HepG2 (cell line): ENCODE measurements at regions not wholly inside any gene's neighbourhood (a gene's known extent, or its start where the extent isn't known, plus 50 kb on each side); places are given as distances from the start of the nearest gene placed in this dataset.

Source experiments
- ATAC-seq: fragments of 200-7000 bp; cut with Tn5 transposase; 3 replicates; pipeline ENCODE4 v1.9.1; 2020; ENCODE audit warnings: mild to moderate bottlenecking, moderate library complexity
- BruUV-seq: library from RNA; stranded (reverse); fragments of 400-500 nt; replicated peaks from 2 replicates; lab custom pipeline; 2021; lab: Mats Ljungman, UMichigan
- CTCF ChIA-PET: fragments of 300-600 bp; formaldehyde crosslinking; extraction: SDS; loops from one replicate; lab custom pipeline; 2021; ENCODE audit warnings: low total read pairs, inconsistent platforms, low intra/inter-chr PET ratio; lab: Yijun Ruan, JAX
- POLR2A ChIA-PET: fragments of 350-600 bp; sonication (Branson Sonifier 250); formaldehyde crosslinking; loops from one replicate; lab custom pipeline; 2020; ENCODE audit warnings: antibody characterized with exemption, inconsistent platforms; lab: Yijun Ruan, JAX
- DNase-seq: peaks from one replicate; pipeline ENCODE4 v3.0.0-alpha.2; 2015; ENCODE audit warnings: low spot score
- FAIRE-seq: peaks from 3 replicates; lab custom pipeline; 2011; peaks lifted over from hg19 to GRCh38; lab: Jason Lieb, UNC
- H2AFZ ChIP-seq: one replicate; pipeline ENCODE4 v1.6.1; 2011; ENCODE audit warnings: low read length, inconsistent platforms
- H3K27ac ChIP-seq: fragments of 300-600 bp; 3 replicates; pipeline ENCODE4 v1.8.0; 2011; ENCODE audit warnings: mixed run types, mild to moderate bottlenecking, mixed read lengths, low read length, inconsistent platforms; ENCODE audit not compliant: insufficient read depth; ENCODE audit errors: extremely low read length
- H3K27me3 ChIP-seq, 2 experiments: fragments of 200-600 bp in 1 of 2; 2 replicates in 1 of 2; 3 replicates in 1 of 2; pipeline versions ENCODE4 v1.6.0 to v1.8.0; 2011; ENCODE audit warnings: low read length in 2 of 2, mild to moderate bottlenecking in 2 of 2, moderate library complexity in 2 of 2, inconsistent platforms in 1 of 2; ENCODE audit not compliant: insufficient read depth in 2 of 2, control insufficient read depth in 1 of 2
- H3K36me3 ChIP-seq, 2 experiments: fragments of 200-600 bp in 1 of 2; replicated peaks in 1 of 2; 2 replicates in 1 of 2; 3 replicates in 1 of 2; pipeline versions ENCODE4 v1.5.1 to v1.8.0; 2011; ENCODE audit warnings: low read length in 2 of 2, inconsistent platforms in 1 of 2; ENCODE audit not compliant: insufficient read depth in 2 of 2, control insufficient read depth in 1 of 2
- H3K4me1 ChIP-seq: 2 replicates; pipeline ENCODE4 v1.5.1; 2012; ENCODE audit warnings: low read length, inconsistent platforms; ENCODE audit not compliant: insufficient read depth
- H3K4me2 ChIP-seq: 2 replicates; pipeline ENCODE4 v1.6.0; 2011; ENCODE audit warnings: low read depth, low read length, inconsistent platforms
- H3K4me3 ChIP-seq, 3 experiments: fragments of 200-600 bp in 1 of 3; sonication (generic), shearing (Covaris generic) in 1 of 3; replicated peaks in 1 of 3; 2 replicates each; pipeline ENCODE4 v1.5.1; 2011 to 2016; ENCODE audit warnings: low read length in 3 of 3, inconsistent platforms in 2 of 3, low read depth in 2 of 3, mild to moderate bottlenecking in 2 of 3, control low read depth in 1 of 3, mixed read lengths in 1 of 3; ENCODE audit not compliant: insufficient read depth in 1 of 3
- H3K79me2 ChIP-seq: one replicate; pipeline ENCODE4 v1.6.1; 2011; ENCODE audit warnings: low read length, inconsistent platforms; ENCODE audit not compliant: insufficient read depth
- H3K9ac ChIP-seq: 2 replicates; pipeline ENCODE4 v1.6.0; 2011; ENCODE audit warnings: mild to moderate bottlenecking, low read depth, low read length, inconsistent platforms; ENCODE audit not compliant: insufficient read depth
- H3K9me3 ChIP-seq: 2 replicates; pipeline ENCODE4 v1.5.1; 2012; ENCODE audit warnings: mild to moderate bottlenecking, low read length
- H4K20me1 ChIP-seq: 2 replicates; pipeline ENCODE4 v1.6.0; 2011; ENCODE audit warnings: inconsistent platforms, mild to moderate bottlenecking, low read length, moderate library complexity; ENCODE audit not compliant: insufficient read depth
- ETV6 ChIP-seq: sonication (generic); formaldehyde crosslinking; conservative IDR thresholded peaks from 2 replicates; pipeline ENCODE4 v1.4.0; 2020; ENCODE audit warnings: missing genetic modification reagents
- IRF9 ChIP-seq: sonication (generic); formaldehyde crosslinking; IDR thresholded peaks from 2 replicates; pipeline ENCODE4 v1.8.0; 2022; ENCODE audit warnings: missing genetic modification reagents, mild to moderate bottlenecking, borderline replicate concordance
- ISX ChIP-seq: sonication (generic); formaldehyde crosslinking; conservative IDR thresholded peaks from 2 replicates; pipeline ENCODE4 v1.5.0; 2020; ENCODE audit warnings: missing genetic modification reagents
- MNT ChIP-seq: fragments of 450-650 bp; IDR thresholded peaks from 2 replicates; pipeline ENCODE4 v1.6.1; 2016
- NR2F2 ChIP-seq: IDR thresholded peaks from 2 replicates; pipeline ENCODE4 v1.6.1; 2012; ENCODE audit warnings: low read depth, inconsistent platforms, borderline replicate concordance
- PBX2 ChIP-seq: IDR thresholded peaks from 2 replicates; pipeline ENCODE4 v1.6.1; 2016; ENCODE audit warnings: control low read depth
- PCBP2 ChIP-seq: fragments of 200-400 bp; formaldehyde crosslinking; optimal IDR thresholded peaks from 2 replicates; pipeline ENCODE3; 2018; ENCODE audit warnings: low read length, low read depth; ENCODE audit not compliant: poor library complexity, severe bottlenecking
- RELA ChIP-seq: sonication (generic); formaldehyde crosslinking; IDR thresholded peaks from 2 replicates; pipeline ENCODE4 v1.4.0; 2020; ENCODE audit warnings: missing genetic modification reagents
- SCMH1 ChIP-seq: sonication (generic); formaldehyde crosslinking; IDR thresholded peaks from 2 replicates; pipeline ENCODE4 v1.9.0; 2021; ENCODE audit warnings: missing genetic modification reagents, mild to moderate bottlenecking, borderline replicate concordance
- SMARCC2 ChIP-seq: fragments of 450-650 bp; IDR thresholded peaks from 2 replicates; pipeline ENCODE4 v1.6.1; 2017; ENCODE audit warnings: antibody characterized with exemption, mild to moderate bottlenecking
- WIZ ChIP-seq: sonication (generic); formaldehyde crosslinking; IDR thresholded peaks from 2 replicates; pipeline ENCODE4 v1.5.1; 2020; ENCODE audit warnings: mild to moderate bottlenecking, missing genetic modification reagents
- ZHX1 ChIP-seq: sonication (generic); formaldehyde crosslinking; IDR thresholded peaks from 2 replicates; pipeline ENCODE4 v1.8.1; 2022; ENCODE audit warnings: low read depth, mild to moderate bottlenecking, missing genetic modification reagents
- ZNF30 ChIP-seq: sonication (generic); formaldehyde crosslinking; IDR thresholded peaks from 2 replicates; pipeline ENCODE4 v1.5.0; 2020; ENCODE audit warnings: mild to moderate bottlenecking, missing genetic modification reagents
- ZNF557 ChIP-seq: sonication (generic); formaldehyde crosslinking; IDR thresholded peaks from 2 replicates; pipeline ENCODE4 v1.4.0; 2020; ENCODE audit warnings: missing genetic modification reagents
- ZNF660 ChIP-seq: sonication (generic); formaldehyde crosslinking; IDR thresholded peaks from 2 replicates; pipeline ENCODE4 v1.5.1; 2020; ENCODE audit warnings: mild to moderate bottlenecking, low read depth, missing genetic modification reagents, borderline replicate concordance
- ZXDC ChIP-seq: sonication (generic); formaldehyde crosslinking; IDR thresholded peaks from 2 replicates; pipeline ENCODE4 v1.5.0; 2020; ENCODE audit warnings: mild to moderate bottlenecking, missing genetic modification reagents
- WGBS: methylation state at CpG from one replicate; pipeline ENCODE4 v1.1.6; 2017; ENCODE audit warnings: low lambda C conversion rate; 5-methylcytosine and 5-hydroxymethylcytosine counted together
- in situ Hi-C: cut with HindIII; loops from 2 replicates; pipeline ENCODE4 v1.10.0; 2017; ENCODE audit warnings: low pct_unique_long_range_greater_than_20kb; ENCODE audit not compliant: extremely low pct_ligation_motif_present
- intact Hi-C: fragments of 100-400 bp; cut with micrococcal nuclease; formaldehyde crosslinking; loops from one replicate; pipeline ENCODE4 v1.10.0; 2022; ENCODE audit not compliant: unreplicated experiment

- H3K79me2 ChIP-seq = no peaks in the 10 kb centered on the region
- H3K9me3 ChIP-seq = no peaks in the 10 kb centered on the region
- H3K4me2 ChIP-seq = no peak overlapping the region
- H3K27ac ChIP-seq = no peak overlapping the region
- POLR2A ChIA-PET = no interaction called here
- DNase-seq = no peak
- CTCF ChIA-PET = no interaction called here
- intact Hi-C loops = no loop called here
- no peak for ATAC-seq
- H3K27me3 ChIP-seq = no peaks in the 10 kb centered on the region; a peak in 1 of 5 replicates
- in situ Hi-C loops = no loop called here
- H4K20me1 ChIP-seq = no peaks in the 10 kb centered on the region
- H3K4me3 ChIP-seq = no peak overlapping the region
- BruUV-seq = no TSS peak
- 0% methylated on average over 1 of the region's 4 CpGs for WGBS
- no peak overlapping the region for H3K9ac ChIP-seq
- no peak overlapping the region for H2AFZ ChIP-seq
- H3K36me3 ChIP-seq = no peaks in the 10 kb centered on the region
- no peak for FAIRE-seq
- no peaks in the 10 kb centered on the region for H3K4me1 ChIP-seq
- TF ChIP-seq MNT (no peak), SMARCC2 (no peak), IRF9 (CRISPR knock-in tag) (no peak), NR2F2 (no peak), PBX2 (no peak), WIZ (CRISPR knock-in tag) (no peak), ZNF557 (CRISPR knock-in tag) (no peak), PCBP2 (no peak), ETV6 (CRISPR knock-in tag) (no peak), ISX (CRISPR knock-in tag) (no peak), ZXDC (CRISPR knock-in tag) (no peak), ZNF30 (CRISPR knock-in tag) (no peak), SCMH1 (CRISPR knock-in tag) (no peak), ZNF660 (no peak), ZHX1 (CRISPR knock-in tag) (no peak), RELA (CRISPR knock-in tag) (no peak)
These were observed 234.6 kb upstream of the CDH19 start for GRCh38 chr18:66838340-66838987.
